ENCODE measurements at regions not wholly inside any gene's neighbourhood (a gene's known extent, or its start where the extent isn't known, plus 50 kb on each side); places are given as distances from the start of the nearest gene placed in this dataset.

GRCh38 chr2:196407675-196408264 lies 231.7 kb upstream of the CCDC150 start:
- Histone ChIP-seq H3K4me3 (no peak overlapping the region), H3K36me3 (no peaks in the 10 kb centered on the region), H3K4me1 (no peaks in the 10 kb centered on the region), H3K27me3 (no peaks in the 10 kb centered on the region), H3K27ac (no peak overlapping the region), H3K9me3 (no peaks in the 10 kb centered on the region)
- ATAC-seq (no peak), DNase-seq (no peak)
- in situ Hi-C loops (cut with MboI; ENCODE audit: low sequenced_read_pairs in 4 of 4), result no loop called here
- intact Hi-C loops (cut with DNase I; ENCODE audit: low total_unique reads), result no loop called here
- TF ChIP-seq, protein P1, sequence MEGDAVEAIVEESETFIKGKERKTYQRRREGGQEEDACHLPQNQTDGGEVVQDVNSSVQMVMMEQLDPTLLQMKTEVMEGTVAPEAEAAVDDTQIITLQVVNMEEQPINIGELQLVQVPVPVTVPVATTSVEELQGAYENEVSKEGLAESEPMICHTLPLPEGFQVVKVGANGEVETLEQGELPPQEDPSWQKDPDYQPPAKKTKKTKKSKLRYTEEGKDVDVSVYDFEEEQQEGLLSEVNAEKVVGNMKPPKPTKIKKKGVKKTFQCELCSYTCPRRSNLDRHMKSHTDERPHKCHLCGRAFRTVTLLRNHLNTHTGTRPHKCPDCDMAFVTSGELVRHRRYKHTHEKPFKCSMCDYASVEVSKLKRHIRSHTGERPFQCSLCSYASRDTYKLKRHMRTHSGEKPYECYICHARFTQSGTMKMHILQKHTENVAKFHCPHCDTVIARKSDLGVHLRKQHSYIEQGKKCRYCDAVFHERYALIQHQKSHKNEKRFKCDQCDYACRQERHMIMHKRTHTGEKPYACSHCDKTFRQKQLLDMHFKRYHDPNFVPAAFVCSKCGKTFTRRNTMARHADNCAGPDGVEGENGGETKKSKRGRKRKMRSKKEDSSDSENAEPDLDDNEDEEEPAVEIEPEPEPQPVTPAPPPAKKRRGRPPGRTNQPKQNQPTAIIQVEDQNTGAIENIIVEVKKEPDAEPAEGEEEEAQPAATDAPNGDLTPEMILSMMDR (IDR thresholded peaks at IDR 0.05 in 4 of 5, conservative IDR thresholded peaks at IDR 0.05 in 1 of 5), result no peak
- no peak for TF ChIP-seq POLR2A (IDR thresholded peaks at IDR 0.05)

DNA sequence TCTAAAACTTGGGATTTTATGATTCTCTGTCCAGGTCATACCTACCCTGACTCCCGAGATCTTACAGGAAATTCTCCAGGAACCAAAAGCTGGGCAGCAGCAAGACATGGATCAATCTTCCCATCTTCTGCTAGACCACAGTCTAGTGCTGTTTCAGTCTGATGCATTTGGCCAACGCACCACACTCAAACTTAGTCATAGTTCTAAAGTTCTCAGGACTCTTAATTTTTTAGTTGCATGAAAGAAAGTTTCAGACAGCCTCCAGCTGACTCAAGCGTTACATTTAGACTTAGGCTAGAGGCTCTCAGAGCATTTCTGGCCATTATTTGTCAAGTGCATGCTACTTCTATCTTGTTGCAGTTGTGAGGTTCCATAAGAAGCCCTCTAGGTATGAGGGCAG lies 230.1 kb upstream of the CCDC150 start:
- Histone ChIP-seq H3K27me3 (no peaks in the 10 kb centered on the region), H3K4me3 (no peak overlapping the region), H3K36me3 (no peaks in the 10 kb centered on the region), H3K4me1 (no peaks in the 10 kb centered on the region), H3K27ac (no peak overlapping the region), H3K9me3 (no peaks in the 10 kb centered on the region)
- intact Hi-C loops (cut with DNase I; ENCODE audit: low total_unique reads) (no loop called here), in situ Hi-C loops (cut with MboI; ENCODE audit: low sequenced_read_pairs in 4 of 4) (no loop called here)
- DNase-seq, result no peak
- no peak for ATAC-seq
- TF ChIP-seq POLR2A (IDR thresholded peaks at IDR 0.05), result no peak
- TF ChIP-seq, protein P1 (IDR thresholded peaks at IDR 0.05 in 4 of 5, conservative IDR thresholded peaks at IDR 0.05 in 1 of 5), result no peak

GRCh38 chr2:196410008-196410407 lies 229.5 kb upstream of the CCDC150 start:
- TF ChIP-seq POLR2A (IDR thresholded peaks at IDR 0.05), result no peak
- TF ChIP-seq, protein P1 (IDR thresholded peaks at IDR 0.05 in 4 of 5, conservative IDR thresholded peaks at IDR 0.05 in 1 of 5), result no peak
- no peak for DNase-seq
- Histone ChIP-seq H3K36me3 (no peaks in the 10 kb centered on the region), H3K27ac (no peak overlapping the region), H3K4me1 (no peaks in the 10 kb centered on the region), H3K4me3 (no peak overlapping the region), H3K27me3 (no peaks in the 10 kb centered on the region), H3K9me3 (no peaks in the 10 kb centered on the region)
- no peak for ATAC-seq
- intact Hi-C loops (cut with DNase I; ENCODE audit: low total_unique reads), result no loop called here
- in situ Hi-C loops (cut with MboI; ENCODE audit: low sequenced_read_pairs in 4 of 4), result no loop called here

- intact Hi-C loops (cut with DNase I; ENCODE audit: low total_unique reads), result no loop called here
- no peak for TF ChIP-seq POLR2A (IDR thresholded peaks at IDR 0.05)
- TF ChIP-seq, protein P1 (IDR thresholded peaks at IDR 0.05 in 4 of 5, conservative IDR thresholded peaks at IDR 0.05 in 1 of 5), result no peak
- Histone ChIP-seq H3K4me3 (no peak overlapping the region), H3K9me3 (no peaks in the 10 kb centered on the region), H3K4me1 (no peaks in the 10 kb centered on the region), H3K36me3 (no peaks in the 10 kb centered on the region), H3K27me3 (no peaks in the 10 kb centered on the region), H3K27ac (no peak overlapping the region)
- in situ Hi-C loops (cut with MboI; ENCODE audit: low sequenced_read_pairs in 4 of 4), result no loop called here
- DNase-seq (no peak), ATAC-seq (no peak)
These were observed 225.7 kb upstream of the CCDC150 start for GRCh38 chr2:196413821-196414274.

DNA sequence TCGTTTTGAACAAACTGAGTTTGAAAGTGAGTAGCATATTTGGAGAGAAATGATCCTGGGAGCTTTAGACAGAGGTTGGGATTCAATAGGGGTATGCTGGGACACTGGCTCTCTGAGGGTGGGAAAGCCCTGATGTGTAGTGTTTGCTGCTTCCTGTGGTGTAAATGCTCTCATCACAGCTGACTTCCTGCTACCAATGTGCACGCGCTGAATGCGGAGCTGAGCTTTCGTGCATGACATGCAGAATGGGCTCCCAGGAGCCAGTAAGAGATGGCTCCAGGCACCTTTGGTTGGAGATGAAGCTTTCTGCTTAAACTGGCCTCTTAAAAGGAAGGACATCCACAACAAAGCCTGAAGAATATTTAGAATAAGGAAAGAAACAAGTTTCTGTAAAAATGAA lies 224.1 kb upstream of the CCDC150 start:
- Histone ChIP-seq H3K9me3 (no peaks in the 10 kb centered on the region), H3K4me3 (no peak overlapping the region), H3K27me3 (no peaks in the 10 kb centered on the region), H3K27ac (no peak overlapping the region), H3K36me3 (no peaks in the 10 kb centered on the region), H3K4me1 (no peaks in the 10 kb centered on the region)
- intact Hi-C loops (cut with DNase I; ENCODE audit: low total_unique reads) (no loop called here), in situ Hi-C loops (cut with MboI; ENCODE audit: low sequenced_read_pairs in 4 of 4) (no loop called here)
- ATAC-seq (no peak), DNase-seq (no peak)
- TF ChIP-seq, protein P1 (IDR thresholded peaks at IDR 0.05 in 4 of 5, conservative IDR thresholded peaks at IDR 0.05 in 1 of 5), result no peak
- no peak for TF ChIP-seq POLR2A (IDR thresholded peaks at IDR 0.05)

Data from gastrocnemius medialis (tissue), 4 donors.